GM23338 (cell line): ENCODE measurements at regions not wholly inside any gene's neighbourhood (a gene's known extent, or its start where the extent isn't known, plus 50 kb on each side); places are given as distances from the start of the nearest gene placed in this dataset.

Source experiments
- ATAC-seq: fragments of 200-7000 bp; cut with Tn5 transposase; 3 replicates; pipeline ENCODE4 v1.9.1; 2020
- DNase-seq: peaks from one replicate; pipeline ENCODE4 v3.0.0-alpha.2; 2015; ENCODE audit warnings: low spot score
- H2AFZ ChIP-seq: fragments of 200-600 bp; sonication (generic); 2 replicates; pipeline ENCODE4 v1.8.0; 2016; ENCODE audit warnings: antibody characterized with exemption, mild to moderate bottlenecking, moderate library complexity
- H3F3A ChIP-seq: fragments of 200-600 bp; sonication (generic); replicated peaks from 2 replicates; pipeline ENCODE4 v1.8.0; 2017; ENCODE audit warnings: antibody characterized with exemption, mixed run types, low read depth
- H3K27ac ChIP-seq: fragments of 200-600 bp; sonication (generic); 2 replicates; pipeline ENCODE4 v1.6.1; 2016; ENCODE audit warnings: low read depth
- H3K27me3 ChIP-seq: fragments of 200-600 bp; sonication (generic); 2 replicates; pipeline ENCODE4 v1.8.0; 2016; ENCODE audit warnings: mild to moderate bottlenecking, mixed run types, moderate library complexity; ENCODE audit not compliant: insufficient read depth
- H3K36me3 ChIP-seq: fragments of 200-600 bp; sonication (generic); 2 replicates; pipeline ENCODE4 v1.8.0; 2016; ENCODE audit warnings: mild to moderate bottlenecking; ENCODE audit not compliant: insufficient read depth
- H3K4me1 ChIP-seq: fragments of 200-600 bp; sonication (generic); 2 replicates; pipeline ENCODE4 v1.8.0; 2016; ENCODE audit warnings: mild to moderate bottlenecking, moderate library complexity; ENCODE audit not compliant: insufficient read depth
- H3K4me2 ChIP-seq: fragments of 200-600 bp; sonication (generic); 2 replicates; pipeline ENCODE4 v1.7.1; 2017; ENCODE audit warnings: mixed run types
- H3K4me3 ChIP-seq: fragments of 200-600 bp; sonication (generic); 2 replicates; pipeline ENCODE4 v1.6.1; 2016; ENCODE audit warnings: mixed run types
- H3K79me2 ChIP-seq: fragments of 200-600 bp; sonication (generic); replicated peaks from 2 replicates; pipeline ENCODE4 v1.8.0; 2017; ENCODE audit warnings: mild to moderate bottlenecking; ENCODE audit not compliant: insufficient read depth
- H3K9me2 ChIP-seq: fragments of 200-600 bp; sonication (generic); 2 replicates; pipeline ENCODE4 v1.8.0; 2017; ENCODE audit not compliant: insufficient read depth
- H4K20me1 ChIP-seq: fragments of 200-600 bp; sonication (generic); replicated peaks from 2 replicates; pipeline ENCODE4 v1.8.0; 2017; ENCODE audit warnings: mild to moderate bottlenecking; ENCODE audit not compliant: insufficient read depth
- H3K27ac Mint-ChIP-seq: 2 replicates; pipeline ENCODE4 v1.8.0; 2020; ENCODE audit warnings: inconsistent platforms, mild to moderate bottlenecking, moderate library complexity, mixed read lengths
- H3K27me3 Mint-ChIP-seq: 3 replicates; pipeline ENCODE4 v1.8.0; 2022; ENCODE audit warnings: low read depth, mild to moderate bottlenecking, moderate library complexity, mixed read lengths, inconsistent platforms; ENCODE audit not compliant: insufficient read depth, poor library complexity
- H3K36me3 Mint-ChIP-seq: 3 replicates; pipeline ENCODE4 v1.8.0; 2021; ENCODE audit warnings: low read depth, mild to moderate bottlenecking, inconsistent platforms, moderate library complexity, mixed read lengths
- H3K4me1 Mint-ChIP-seq: 3 replicates; pipeline ENCODE4 v1.8.0; 2020; ENCODE audit warnings: mild to moderate bottlenecking, inconsistent platforms, mixed read lengths
- H3K4me3 Mint-ChIP-seq: 3 replicates; pipeline ENCODE4 v1.8.0; 2021; ENCODE audit warnings: moderate library complexity, mild to moderate bottlenecking, inconsistent platforms, mixed read lengths
- H3K9me3 Mint-ChIP-seq: 3 replicates; pipeline ENCODE4 v1.8.0; 2020; ENCODE audit warnings: moderate library complexity, mild to moderate bottlenecking, inconsistent platforms, mixed read lengths
- ETS1 ChIP-seq: IDR thresholded peaks from 2 replicates; pipeline ENCODE4 v1.6.1; 2016; ENCODE audit warnings: antibody characterized with exemption
- EZH2 ChIP-seq: fragments of 200-600 bp; sonication (generic); IDR thresholded peaks from one replicate; pipeline ENCODE4 v1.8.0; 2017; ENCODE audit warnings: antibody characterized with exemption, mild to moderate bottlenecking, low read depth; ENCODE audit not compliant: unreplicated experiment
- EZH2phosphoT487 ChIP-seq: fragments of 200-600 bp; sonication (generic); IDR thresholded peaks from one replicate; pipeline ENCODE4 v1.8.1; 2018; ENCODE audit warnings: antibody characterized with exemption; ENCODE audit not compliant: unreplicated experiment
- JUNB ChIP-seq: IDR thresholded peaks from one replicate; pipeline ENCODE4 v1.6.1; 2016; ENCODE audit warnings: antibody characterized with exemption; ENCODE audit not compliant: unreplicated experiment
- POLR2AphosphoS5 ChIP-seq: IDR thresholded peaks from 2 replicates; pipeline ENCODE4 v1.6.1; 2016; ENCODE audit warnings: antibody characterized with exemption, low read depth
- REST ChIP-seq: IDR thresholded peaks from one replicate; pipeline ENCODE4 v1.6.1; 2018; ENCODE audit warnings: antibody characterized with exemption; ENCODE audit not compliant: unreplicated experiment
- STAT1 ChIP-seq: IDR thresholded peaks from one replicate; pipeline ENCODE4 v1.6.1; 2016; ENCODE audit warnings: antibody characterized with exemption; ENCODE audit not compliant: unreplicated experiment
- ZNF331 ChIP-seq: fragments of 250-450 bp; sonication (Bioruptor Pico); IDR thresholded peaks from 2 replicates; pipeline ENCODE4 v1.5.0; 2020; ENCODE audit warnings: low read depth, mild to moderate bottlenecking, moderate library complexity
- ZNF462 ChIP-seq: fragments of 250-450 bp; sonication (Bioruptor Pico); IDR thresholded peaks from 2 replicates; pipeline ENCODE4 v1.5.0; 2020; ENCODE audit warnings: mild to moderate bottlenecking, moderate library complexity
- TF ChIP-seq, protein P1 (sequence below), 2 experiments: fragments of 200-600 bp in 1 of 2; sonication (generic) in 1 of 2; conservative IDR thresholded peaks; 2 replicates each; pipeline versions ENCODE4 v1.5.1 to v1.6.1; 2016 to 2017; ENCODE audit warnings: antibody characterized with exemption in 2 of 2, low read depth in 2 of 2, mild to moderate bottlenecking in 2 of 2, moderate library complexity in 1 of 2

- TF ChIP-seq, protein P1, sequence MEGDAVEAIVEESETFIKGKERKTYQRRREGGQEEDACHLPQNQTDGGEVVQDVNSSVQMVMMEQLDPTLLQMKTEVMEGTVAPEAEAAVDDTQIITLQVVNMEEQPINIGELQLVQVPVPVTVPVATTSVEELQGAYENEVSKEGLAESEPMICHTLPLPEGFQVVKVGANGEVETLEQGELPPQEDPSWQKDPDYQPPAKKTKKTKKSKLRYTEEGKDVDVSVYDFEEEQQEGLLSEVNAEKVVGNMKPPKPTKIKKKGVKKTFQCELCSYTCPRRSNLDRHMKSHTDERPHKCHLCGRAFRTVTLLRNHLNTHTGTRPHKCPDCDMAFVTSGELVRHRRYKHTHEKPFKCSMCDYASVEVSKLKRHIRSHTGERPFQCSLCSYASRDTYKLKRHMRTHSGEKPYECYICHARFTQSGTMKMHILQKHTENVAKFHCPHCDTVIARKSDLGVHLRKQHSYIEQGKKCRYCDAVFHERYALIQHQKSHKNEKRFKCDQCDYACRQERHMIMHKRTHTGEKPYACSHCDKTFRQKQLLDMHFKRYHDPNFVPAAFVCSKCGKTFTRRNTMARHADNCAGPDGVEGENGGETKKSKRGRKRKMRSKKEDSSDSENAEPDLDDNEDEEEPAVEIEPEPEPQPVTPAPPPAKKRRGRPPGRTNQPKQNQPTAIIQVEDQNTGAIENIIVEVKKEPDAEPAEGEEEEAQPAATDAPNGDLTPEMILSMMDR (conservative IDR thresholded peaks at IDR 0.05; ENCODE audit: low read depth in 2 of 2): no peak
- no peak for TF ChIP-seq EZH2phosphoT487
Measured at GRCh38 chr1:96487394-96487793, 234.2 kb upstream of the PTBP2 start (continued).

DNA sequence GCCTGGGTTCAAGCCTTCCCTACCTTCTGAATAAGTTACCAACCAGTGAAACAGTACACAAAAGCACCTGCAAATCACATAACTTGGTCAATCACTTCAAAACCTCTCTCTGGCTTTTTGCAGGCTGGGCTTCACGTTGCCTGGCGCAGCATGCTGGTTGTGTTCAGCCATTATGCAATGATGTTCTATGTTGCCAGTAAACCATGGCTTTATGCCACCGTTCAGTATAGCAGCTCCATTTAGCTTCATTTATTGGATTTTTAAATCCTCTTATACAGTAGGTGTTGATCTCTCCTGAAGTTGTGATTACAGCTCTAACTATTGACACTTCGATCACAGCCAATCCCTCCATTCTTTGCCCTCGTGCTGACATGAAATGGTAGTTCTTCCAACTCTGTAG, 233.6 kb upstream of the PTBP2 start:
- no peak overlapping the region for H3K27ac Mint-ChIP-seq
- DNase-seq (no peak), ATAC-seq (no peak)
- H3K4me1 Mint-ChIP-seq: peaks cover 27% of the 10 kb centered on the region
- no peak overlapping the region for H3K4me3 ChIP-seq
- H3K27ac ChIP-seq: no peak overlapping the region
- peaks cover 12% of the 10 kb centered on the region for H3K27me3 Mint-ChIP-seq
- H3K9me2 ChIP-seq: no peaks in the 10 kb centered on the region
- peak overlapping the region; percentile 53 for H3K4me2 ChIP-seq
- H3K36me3 ChIP-seq: no peaks in the 10 kb centered on the region
- no peaks in the 10 kb centered on the region for H3F3A ChIP-seq
- peak overlapping the region; percentile 3; the same call in 1 of the 2 replicates for H2AFZ ChIP-seq
- no peaks in the 10 kb centered on the region for H3K36me3 Mint-ChIP-seq
- peaks cover 18% of the 10 kb centered on the region for H3K27me3 ChIP-seq
- H3K9me3 Mint-ChIP-seq: no peaks in the 10 kb centered on the region
- H3K4me3 Mint-ChIP-seq: no peak overlapping the region
- no peaks in the 10 kb centered on the region for H3K79me2 ChIP-seq
- no peaks in the 10 kb centered on the region for H4K20me1 ChIP-seq
- H3K4me1 ChIP-seq: peaks cover 19% of the 10 kb centered on the region
- TF ChIP-seq EZH2: no peak
- TF ChIP-seq ZNF462 (CRISPR knock-in tag): no peak
- TF ChIP-seq ETS1: no peak
- no peak for TF ChIP-seq REST
- no peak for TF ChIP-seq EZH2phosphoT487
- TF ChIP-seq ZNF331 (CRISPR knock-in tag): no peak
- TF ChIP-seq STAT1: no peak
- TF ChIP-seq, protein P1 (conservative IDR thresholded peaks at IDR 0.05; ENCODE audit: low read depth in 2 of 2): no peak
- no peak for TF ChIP-seq JUNB
- TF ChIP-seq POLR2AphosphoS5: no peak
